AG04450 (cell line): ENCODE measurements at regions not wholly inside any gene's neighbourhood (a gene's known extent, or its start where the extent isn't known, plus 50 kb on each side); places are given as distances from the start of the nearest gene placed in this dataset.

ENCODE experiments used
- CTCF ChIA-PET: fragments of 300-600, 350-600 bp; formaldehyde crosslinking; extraction: SDS; loops from one replicate; lab custom pipeline; 2022; ENCODE audit warnings: antibody characterized with exemption, inconsistent platforms; lab: Charles Lee
- POLR2A ChIA-PET: fragments of 350-600 bp; formaldehyde crosslinking; extraction: SDS; loops from one replicate; lab custom pipeline; 2021; ENCODE audit warnings: antibody characterized with exemption, inconsistent platforms; lab: Yijun Ruan, JAX
- DNase-seq: peaks from one replicate; pipeline ENCODE4 v3.0.0-alpha.2; 2011; ENCODE audit warnings: low read depth, low spot score
- H3K27ac ChIP-seq: one replicate; pipeline ENCODE4 v1.5.1; 2012; ENCODE audit warnings: low read depth, low read length, control low read depth
- H3K27me3 ChIP-seq: one replicate; pipeline ENCODE4 v1.6.0; 2012; ENCODE audit warnings: low read length; ENCODE audit not compliant: control insufficient read depth, insufficient read depth
- H3K4me3 ChIP-seq: 2 replicates; pipeline ENCODE4 v1.5.1; 2011; ENCODE audit warnings: mild to moderate bottlenecking, low read depth, low read length, control low read depth
- H3K9me3 ChIP-seq: 2 replicates; pipeline ENCODE4 v1.5.1; 2012; ENCODE audit warnings: low read length; ENCODE audit not compliant: control insufficient read depth, insufficient read depth
- TF ChIP-seq, protein P1 (sequence below): IDR thresholded peaks from 2 replicates; pipeline ENCODE4 v1.5.1; 2011; ENCODE audit warnings: low read depth, low read length, control low read depth, inconsistent platforms

DNA sequence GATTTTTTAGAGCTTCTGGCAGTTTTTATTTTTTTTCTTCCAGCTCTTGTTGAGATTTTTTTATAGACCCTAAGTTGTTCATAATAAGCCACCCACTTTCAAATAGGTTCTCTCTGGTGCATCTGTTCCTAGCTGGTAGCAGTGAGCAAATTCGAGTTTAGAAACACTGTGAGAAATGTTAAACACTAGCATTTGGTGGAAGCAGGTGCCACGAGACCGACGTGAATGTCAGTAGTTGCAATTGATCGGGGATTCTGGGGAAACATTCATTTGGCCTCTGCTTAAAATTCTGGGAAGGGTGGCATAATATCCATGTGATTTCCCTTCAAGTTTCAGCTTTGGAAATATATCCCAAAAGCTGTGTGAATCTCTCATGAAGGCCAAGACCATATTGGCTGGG is 435.0 kb downstream of the RNF144A start:
- Histone ChIP-seq H3K4me3 (no peak overlapping the region), H3K27me3 (no peaks in the 10 kb centered on the region), H3K27ac (no peak overlapping the region), H3K9me3 (peaks cover 12% of the 10 kb centered on the region; the same call in 1 of the 2 replicates)
- ChIA-PET POLR2A (no interaction called here), CTCF (no interaction called here)
- TF ChIP-seq, protein P1, sequence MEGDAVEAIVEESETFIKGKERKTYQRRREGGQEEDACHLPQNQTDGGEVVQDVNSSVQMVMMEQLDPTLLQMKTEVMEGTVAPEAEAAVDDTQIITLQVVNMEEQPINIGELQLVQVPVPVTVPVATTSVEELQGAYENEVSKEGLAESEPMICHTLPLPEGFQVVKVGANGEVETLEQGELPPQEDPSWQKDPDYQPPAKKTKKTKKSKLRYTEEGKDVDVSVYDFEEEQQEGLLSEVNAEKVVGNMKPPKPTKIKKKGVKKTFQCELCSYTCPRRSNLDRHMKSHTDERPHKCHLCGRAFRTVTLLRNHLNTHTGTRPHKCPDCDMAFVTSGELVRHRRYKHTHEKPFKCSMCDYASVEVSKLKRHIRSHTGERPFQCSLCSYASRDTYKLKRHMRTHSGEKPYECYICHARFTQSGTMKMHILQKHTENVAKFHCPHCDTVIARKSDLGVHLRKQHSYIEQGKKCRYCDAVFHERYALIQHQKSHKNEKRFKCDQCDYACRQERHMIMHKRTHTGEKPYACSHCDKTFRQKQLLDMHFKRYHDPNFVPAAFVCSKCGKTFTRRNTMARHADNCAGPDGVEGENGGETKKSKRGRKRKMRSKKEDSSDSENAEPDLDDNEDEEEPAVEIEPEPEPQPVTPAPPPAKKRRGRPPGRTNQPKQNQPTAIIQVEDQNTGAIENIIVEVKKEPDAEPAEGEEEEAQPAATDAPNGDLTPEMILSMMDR = no peak
- DNase-seq = no peak

DNA sequence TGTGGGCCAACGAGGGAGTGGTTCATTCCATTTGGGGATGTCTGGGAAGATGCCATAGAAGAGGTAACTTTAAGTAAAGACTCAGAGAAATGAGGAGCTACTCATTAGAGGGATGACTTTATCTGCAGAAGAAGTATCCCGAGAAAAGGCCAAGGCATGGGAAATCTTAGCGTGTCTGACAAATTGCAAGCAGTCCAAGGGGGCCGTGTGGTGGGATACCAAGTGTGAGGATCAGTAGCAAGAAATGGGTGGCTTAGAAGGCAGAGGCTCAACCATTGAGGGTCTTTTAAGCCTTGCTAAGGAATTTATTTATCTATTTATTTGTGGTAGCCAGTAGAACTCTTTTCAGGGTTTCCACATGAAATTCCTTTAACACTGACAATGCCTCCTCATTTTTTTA is 436.4 kb downstream of the RNF144A start:
- Histone ChIP-seq H3K27me3 (no peaks in the 10 kb centered on the region), H3K4me3 (no peak overlapping the region), H3K27ac (no peak overlapping the region), H3K9me3 (peaks cover 12% of the 10 kb centered on the region; the same call in 1 of the 2 replicates)
- DNase-seq = no peak
- ChIA-PET POLR2A (no interaction called here), CTCF (no interaction called here)
- TF ChIP-seq, protein P1 = no peak

DNA sequence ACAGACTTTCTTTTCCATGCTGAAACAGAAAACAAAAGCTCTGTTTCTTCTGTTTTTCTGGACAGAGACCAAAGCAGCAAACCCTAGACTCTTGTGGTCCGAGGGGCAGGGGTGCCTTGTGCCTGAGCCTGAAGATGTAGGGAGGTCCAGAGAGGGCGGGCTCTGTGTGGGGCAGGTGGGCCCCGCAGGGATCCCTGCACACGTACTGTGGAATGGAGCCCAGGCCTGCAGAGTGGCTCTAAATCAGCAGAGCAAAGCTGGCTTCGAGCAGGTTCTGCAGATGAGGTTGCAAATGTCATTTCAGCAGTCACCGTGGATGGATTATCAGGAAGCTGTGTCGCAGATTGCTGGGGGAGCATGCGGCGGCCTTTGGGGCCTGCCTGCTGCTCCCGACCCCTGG is 438.6 kb downstream of the RNF144A start:
- TF ChIP-seq, protein P1 = no peak
- Histone ChIP-seq H3K27me3 (no peaks in the 10 kb centered on the region), H3K4me3 (no peak overlapping the region), H3K27ac (no peak overlapping the region), H3K9me3 (peaks cover 12% of the 10 kb centered on the region; the same call in 1 of the 2 replicates)
- DNase-seq = no peak
- CTCF ChIA-PET = no interaction called here
- POLR2A ChIA-PET = no interaction called here

DNA sequence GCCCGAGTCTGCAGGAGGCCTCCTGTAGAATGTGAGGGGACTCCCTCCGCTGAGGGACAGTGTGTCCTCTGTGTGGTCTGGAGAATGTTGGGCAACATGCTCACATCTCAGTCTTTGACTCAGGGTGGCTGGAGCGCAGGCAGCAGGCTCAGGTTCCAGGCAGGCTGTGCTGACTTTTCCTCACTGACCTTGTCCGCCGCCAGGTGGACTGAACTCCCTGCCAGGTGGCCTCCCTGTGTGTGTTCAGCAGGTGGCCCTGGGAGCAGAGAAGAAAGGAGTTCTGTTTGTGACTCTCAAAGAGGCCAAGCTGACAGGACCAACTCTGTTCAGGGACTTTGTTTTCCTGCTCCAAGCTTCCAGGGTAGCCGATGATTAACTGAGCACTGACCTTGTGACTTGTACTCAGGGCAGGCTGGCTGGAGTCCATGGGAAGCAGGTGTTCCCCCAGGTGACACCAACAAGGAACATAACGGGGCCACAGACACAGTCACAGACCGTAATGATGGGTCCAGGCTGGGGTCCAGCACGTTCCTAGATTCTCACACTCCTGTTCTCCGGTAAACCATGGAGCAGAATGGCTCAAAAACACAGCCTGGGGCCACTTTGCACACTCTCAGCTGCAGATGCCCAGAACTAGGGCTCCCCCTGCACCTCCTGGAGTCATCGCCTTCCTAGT is 439.8 kb downstream of the RNF144A start:
- DNase-seq = no peak
- CTCF ChIA-PET = no interaction called here
- no peak overlapping the region for H3K4me3 ChIP-seq
- H3K27ac ChIP-seq = no peak overlapping the region
- peaks cover 12% of the 10 kb centered on the region; the same call in 1 of the 2 replicates for H3K9me3 ChIP-seq
- TF ChIP-seq, protein P1 = no peak
- POLR2A ChIA-PET = no interaction called here
- H3K27me3 ChIP-seq = no peaks in the 10 kb centered on the region

DNA sequence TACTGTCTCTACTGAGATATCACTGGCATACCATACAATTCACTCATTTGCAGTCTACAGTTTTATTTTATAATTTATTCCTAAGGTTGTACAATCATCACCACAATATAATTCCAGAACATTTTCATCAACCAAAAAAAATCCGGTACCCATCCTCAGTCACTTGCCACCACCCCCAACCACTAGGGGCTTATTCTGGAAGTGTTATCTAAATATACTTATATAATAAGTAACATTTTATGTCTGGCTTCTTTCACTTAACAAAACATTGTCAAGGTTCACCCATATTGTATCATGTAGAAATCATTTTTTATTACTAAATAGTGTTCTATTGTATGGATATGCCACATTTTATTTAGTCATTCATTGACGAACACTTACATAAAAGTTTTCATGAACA is 440.8 kb downstream of the RNF144A start:
- TF ChIP-seq, protein P1 = no peak
- Histone ChIP-seq H3K9me3 (peaks cover 12% of the 10 kb centered on the region; the same call in 1 of the 2 replicates), H3K4me3 (no peak overlapping the region), H3K27me3 (no peaks in the 10 kb centered on the region), H3K27ac (no peak overlapping the region)
- ChIA-PET POLR2A (no interaction called here), CTCF (no interaction called here)
- no peak for DNase-seq
